ENCODE measurements at regions not wholly inside any gene's neighbourhood (a gene's known extent, or its start where the extent isn't known, plus 50 kb on each side); places are given as distances from the start of the nearest gene placed in this dataset.

- no peak for TF ChIP-seq GATA2 (IDR thresholded peaks at IDR 0.05; ENCODE audit: low read depth, low read length)
- no peak for TF ChIP-seq GATA3 (IDR thresholded peaks at IDR 0.05; ENCODE audit: low read depth, low read length)
Observed at GRCh38 chr2:177141866-177142265, 70.7 kb upstream of the HNRNPA3 start.

Data from SH-SY5Y (cell line).